Fibroblast of skin of abdomen (primary cell): ENCODE measurements at regions not wholly inside any gene's neighbourhood (a gene's known extent, or its start where the extent isn't known, plus 50 kb on each side); places are given as distances from the start of the nearest gene placed in this dataset.
A peak's percentile ranks its signal among the peaks of the same experiment; 100 is the strongest.

ENCODE experiments used
- DNase-seq: peaks from one replicate; pipeline ENCODE4 v3.0.0-alpha.2; 2013

DNA sequence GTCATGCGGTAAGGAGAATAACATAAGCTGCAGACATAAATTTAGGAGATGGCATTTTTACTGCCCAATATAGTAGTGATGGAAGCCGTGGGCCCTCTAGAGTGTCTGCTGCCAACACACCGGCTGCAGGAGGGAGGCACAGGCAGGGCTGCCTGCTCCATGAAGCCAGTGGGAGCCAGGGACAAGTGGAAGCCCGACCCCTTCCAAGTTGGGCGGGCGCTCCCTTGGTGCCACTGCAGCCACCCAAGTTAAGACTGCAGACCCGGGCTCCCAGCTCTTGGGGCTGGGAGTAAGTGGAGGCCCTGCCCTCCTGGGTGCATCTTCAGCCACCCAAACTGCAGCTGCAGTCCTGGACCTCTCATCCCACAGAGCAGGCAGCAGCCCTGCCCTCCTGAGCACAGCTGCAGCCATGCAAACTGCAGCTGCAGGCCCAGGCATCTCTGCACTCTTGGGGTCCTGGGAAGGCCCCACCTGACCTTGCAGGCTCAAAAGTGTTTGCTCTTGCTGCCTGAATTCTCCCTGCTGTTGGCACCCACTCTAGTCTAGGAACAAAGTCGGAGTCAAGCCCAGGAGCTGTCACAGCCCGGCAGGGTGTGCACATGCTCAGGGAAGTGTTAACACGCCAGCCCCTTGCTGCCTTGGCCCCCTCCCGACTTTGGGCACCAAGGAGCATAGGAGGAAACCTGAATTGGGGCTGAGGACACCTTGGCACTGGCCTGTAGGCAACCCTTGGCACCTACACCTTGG is 437.2 kb upstream of the PRMT6 start:
- no peak for DNase-seq

DNA sequence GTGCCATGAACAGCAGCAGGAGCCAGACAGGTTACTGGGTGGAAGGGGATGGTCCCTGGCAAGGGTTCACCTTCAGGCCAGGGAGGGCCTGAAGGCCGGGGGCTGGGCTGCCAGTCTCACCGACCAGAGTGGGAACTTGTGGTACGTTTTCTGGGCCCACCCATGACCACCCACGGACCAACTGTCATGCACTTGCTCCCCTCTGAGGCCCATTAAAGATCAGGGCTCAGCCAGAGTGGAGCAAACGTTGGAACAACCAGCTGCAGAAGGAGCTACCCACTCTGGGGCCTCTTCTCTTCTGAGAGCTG is 436.7 kb upstream of the PRMT6 start:
- DNase-seq, result no peak

DNA sequence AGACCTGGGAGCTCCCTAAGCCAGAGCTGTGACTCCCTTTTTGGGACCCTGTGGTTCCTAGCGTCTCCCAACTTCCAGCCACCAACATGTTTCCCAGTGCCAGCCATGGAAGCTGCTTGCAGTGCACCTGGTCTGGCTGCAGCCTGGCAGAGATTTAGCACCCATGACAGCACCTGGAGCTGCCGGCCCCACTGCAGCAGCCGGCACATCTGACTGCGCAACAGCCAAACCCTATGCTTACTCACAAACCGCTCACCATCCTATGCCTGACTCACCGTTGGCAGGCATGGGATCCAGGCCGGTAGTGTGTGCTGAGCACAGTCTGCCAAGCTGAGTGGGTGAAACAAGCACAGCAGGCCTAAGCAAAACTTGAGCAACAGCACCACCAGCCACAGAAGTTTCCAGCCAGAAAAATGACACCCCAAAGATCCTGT is 435.9 kb upstream of the PRMT6 start:
- DNase-seq, result peak; percentile 55

DNA sequence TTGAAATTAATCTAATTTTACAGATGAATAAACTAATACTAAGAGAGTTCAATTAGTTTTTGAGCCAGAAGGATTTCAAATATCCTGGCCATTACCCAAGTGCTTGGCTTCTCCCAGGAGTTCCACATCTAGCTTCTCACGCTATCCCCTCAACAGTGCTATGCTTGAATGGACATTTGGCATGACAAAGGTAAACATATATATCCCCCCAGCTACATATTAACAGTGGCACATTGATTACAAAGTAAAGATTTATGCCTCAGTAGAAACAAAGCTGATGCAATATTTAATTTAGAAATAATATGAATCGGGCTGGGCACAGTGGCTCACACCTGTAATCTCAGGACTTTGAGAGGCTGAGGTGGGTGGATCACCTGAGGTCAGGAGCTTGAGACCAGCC is 434.6 kb upstream of the PRMT6 start:
- DNase-seq, result no peak

DNA sequence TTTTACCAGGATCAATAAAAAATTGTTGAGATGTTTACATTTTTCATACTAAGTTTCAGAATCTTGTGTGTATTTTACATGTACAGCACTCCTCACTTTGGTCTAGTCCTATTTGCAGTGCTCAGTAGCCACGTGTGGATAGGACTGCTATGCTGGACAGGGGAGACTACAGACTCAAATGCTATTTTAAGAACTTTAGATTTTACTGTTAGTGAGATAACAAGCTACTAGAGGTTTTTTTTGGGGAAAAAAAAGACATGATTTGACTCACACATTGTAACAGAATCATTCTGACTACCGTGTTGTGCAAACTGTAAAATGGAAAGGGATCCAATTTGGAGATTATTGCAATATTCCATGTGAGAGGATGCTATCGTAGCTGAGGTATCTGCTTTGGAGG is 418.9 kb upstream of the PRMT6 start:
- DNase-seq, result no peak

DNA sequence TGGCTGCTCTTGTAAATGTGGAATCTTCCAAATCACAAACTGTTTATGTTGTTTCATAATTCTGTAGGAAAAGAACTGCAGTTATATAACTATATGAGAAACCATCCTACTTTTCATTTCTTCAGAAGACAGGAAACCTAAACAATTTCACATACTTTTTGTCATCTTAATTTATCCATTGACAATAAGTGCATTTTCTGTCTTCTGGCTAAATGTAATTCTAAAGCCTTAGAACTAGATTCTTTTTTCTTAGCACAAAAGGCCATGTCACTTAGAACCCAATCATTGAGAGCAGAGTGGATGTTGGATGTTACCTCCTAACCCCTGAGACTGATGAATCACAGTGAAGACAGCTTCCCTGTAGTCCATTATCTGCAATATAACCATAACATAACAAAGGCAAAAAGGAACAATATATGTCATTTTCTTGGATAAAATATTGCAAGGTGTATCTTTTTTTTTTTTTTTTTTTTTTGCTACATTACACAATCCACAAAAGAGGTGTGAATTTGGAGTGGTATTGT is 410.2 kb upstream of the PRMT6 start:
- no peak for DNase-seq

DNA sequence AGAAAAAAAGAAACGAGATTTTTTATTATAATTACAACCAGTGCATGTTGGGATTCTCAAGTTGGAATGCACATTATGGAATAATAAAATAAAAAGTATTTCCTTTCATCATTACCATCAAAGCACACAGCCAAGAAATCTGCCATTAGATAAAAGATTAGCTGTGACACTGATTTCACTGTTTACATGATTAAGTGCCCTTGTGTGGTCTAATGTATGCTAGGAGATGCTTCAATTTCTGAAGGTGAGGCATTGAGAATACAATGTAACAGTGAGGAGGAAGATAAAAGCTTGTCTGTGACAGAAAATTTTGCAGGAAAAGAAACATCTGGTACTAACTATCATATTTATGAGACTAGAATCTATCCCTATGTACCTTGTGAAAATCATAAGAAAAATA is 409.7 kb upstream of the PRMT6 start:
- DNase-seq, result no peak

DNA sequence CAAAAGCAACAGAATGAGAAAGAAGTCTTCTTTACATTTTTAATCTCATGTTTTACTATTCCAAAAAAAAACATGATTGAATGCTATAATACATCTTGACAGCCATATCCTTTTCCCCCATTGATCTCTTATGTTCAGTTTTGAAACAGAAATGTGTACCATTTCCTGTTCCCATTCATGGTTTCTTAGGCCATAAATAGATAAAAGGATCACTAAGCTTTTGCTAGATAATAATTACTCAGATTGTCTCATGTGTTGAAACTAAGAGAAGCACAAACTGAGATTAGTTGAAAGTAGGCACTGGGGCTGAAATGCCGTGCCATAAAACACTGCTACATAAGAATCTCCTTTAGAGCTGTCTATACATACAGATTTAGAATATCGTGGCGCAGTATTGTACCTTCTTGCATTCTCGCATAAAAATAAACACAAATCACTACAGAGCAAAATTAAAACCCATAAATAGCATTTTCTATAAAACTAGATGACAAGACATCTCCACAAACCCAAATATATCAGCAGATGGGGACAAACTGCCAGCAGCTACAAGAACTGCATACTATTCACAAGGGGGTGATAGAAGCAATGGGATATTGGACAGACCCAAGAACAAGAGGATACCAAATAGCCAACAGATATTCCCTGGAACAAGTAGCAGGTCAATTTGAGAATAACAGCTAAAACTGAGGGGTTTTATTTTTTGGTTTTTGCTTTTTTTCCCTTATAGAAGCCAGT is 405.3 kb upstream of the PRMT6 start:
- peak; percentile 1 for DNase-seq

DNA sequence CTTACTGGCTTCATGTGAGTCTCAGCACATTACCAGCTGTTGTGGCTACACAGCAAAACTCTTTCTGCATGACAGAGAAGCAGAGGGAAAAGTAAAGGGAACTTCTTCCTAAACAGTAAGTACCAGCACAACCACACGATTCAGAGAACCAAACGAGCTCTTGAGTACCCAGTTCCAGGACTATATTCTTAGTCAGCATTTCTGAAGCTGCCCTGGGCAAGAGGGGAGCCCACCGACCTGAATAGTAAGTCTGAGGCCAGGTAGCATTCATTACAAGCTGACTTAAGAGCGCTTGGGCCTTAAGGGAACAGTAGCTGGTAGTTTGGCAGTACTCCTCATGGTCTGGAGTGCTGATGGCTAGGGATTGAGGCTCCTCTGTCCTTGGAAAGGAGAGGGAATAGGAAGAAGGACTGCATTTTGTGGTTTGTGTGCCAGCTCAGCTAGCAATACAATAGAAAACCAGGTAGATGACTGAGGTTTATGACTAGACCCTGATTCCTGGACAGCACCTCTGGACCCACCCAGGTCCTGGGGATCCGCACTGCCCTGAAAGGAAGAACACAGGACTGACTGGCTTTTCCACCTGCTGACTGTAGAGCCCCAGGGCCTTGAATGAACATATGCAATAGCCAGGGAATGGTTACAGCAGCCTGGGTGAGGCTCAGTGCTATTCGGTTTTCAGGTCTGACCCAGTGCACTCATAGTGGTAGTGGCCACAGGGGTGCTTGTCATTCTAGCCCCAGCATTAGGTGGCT is 396.8 kb upstream of the PRMT6 start:
- no peak for DNase-seq

DNA sequence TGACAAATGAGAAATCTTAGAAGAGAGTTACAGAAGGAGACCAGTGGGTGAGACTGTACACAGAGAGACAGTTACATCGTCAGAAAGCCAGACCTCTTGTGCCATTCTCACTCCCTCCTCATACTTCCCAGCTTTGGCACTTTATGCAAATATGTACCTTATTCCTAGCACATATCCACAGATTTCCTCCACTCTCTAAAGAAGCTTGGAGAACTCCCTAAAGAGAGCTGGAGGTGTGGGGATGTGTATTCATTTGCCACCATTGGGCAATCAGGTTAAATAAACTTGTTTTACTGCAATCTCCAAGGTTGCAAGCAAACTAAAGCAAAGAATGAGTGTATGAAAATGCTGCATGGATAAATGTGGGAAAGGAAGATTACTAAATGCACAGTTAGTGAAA is 380.9 kb upstream of the PRMT6 start:
- no peak for DNase-seq

DNA sequence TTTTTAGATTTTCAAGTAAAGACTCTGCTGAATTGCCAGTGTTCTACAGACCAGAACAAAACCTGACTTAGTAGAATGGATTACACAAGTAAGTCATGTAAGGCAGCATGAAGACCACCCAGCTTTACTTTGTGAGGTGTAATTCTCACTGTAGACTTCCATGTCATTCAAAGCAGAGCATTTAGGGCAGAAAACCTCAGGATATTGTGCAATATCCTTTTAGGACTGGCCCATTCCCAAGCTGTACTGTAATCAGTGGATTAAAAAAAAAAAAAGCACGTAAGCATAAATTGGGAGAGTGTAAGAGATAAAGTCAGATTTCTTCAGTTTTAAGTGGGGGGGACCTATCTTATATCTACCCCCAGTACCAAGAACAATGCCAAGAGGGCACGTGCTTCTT is 380.5 kb upstream of the PRMT6 start:
- DNase-seq, result peak; percentile 85

DNA sequence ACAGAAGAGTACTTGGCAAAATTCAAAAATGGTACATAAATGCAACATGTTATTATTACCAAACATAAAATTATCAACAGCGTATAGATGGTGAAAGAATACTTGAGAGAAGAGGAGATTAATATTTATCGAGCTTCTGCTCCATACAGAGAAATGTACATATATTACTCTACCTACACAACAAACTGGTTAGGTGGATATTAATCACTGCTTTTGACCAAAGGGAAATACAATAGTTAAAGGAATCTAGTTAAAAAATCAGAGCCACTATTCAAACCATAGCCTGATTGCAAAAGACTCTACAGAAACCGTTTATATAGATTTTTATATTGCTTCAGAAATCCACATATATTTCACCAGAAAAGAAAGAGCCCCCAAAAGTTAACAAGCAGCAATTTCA is 379.3 kb upstream of the PRMT6 start:
- no peak for DNase-seq

DNA sequence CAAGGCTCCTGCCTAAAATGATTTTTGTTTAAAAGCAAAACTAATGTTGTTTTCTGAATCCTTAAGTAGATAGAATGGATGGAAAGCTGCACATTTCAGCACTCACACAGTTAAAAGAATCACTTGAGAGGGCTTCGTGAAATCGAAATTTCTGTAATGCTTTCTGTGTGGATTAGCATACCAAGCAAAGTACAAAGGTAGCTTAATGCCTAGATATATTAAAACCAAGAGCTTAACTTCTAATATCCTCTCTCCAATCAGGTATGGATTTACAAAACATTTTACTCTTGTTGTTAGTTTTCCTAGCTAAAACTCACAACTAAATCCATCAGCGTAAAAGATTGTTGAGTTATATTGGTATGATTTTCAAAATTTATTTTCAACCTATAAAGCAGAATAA is 378.8 kb upstream of the PRMT6 start:
- no peak for DNase-seq

DNA sequence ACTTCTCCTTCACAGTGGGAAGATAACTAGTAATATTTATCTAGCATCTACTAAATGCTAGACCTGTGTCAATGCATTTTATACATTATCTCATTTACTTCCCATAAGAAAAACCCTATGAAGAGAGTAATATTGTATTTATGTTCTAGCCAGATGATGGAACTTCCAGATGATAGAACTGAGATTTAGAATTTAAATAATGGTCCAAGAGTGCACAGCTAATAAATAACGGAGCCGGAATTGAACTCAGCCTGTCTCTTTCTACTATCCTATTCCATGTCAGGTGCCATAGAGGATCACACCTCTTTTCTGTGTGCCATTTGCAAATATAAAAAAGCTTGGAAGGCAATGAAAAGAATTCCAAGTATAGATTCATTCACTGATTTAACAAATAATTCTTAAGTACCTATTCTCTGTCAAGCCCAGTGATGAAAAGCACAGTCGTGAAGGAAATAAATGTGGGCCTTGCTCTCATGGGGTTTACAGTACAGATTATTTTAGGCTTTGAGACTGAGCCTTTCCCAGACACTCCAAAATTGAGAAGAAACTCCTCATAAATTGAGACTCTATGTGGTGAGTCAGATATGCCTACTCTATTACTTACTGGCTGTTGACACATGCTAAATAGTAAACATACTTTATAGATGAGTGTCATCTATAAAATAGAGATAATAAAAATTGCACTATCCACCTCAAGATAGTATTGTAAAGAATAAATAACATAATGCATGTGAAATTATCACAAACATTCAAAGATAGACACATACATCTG is 378.0 kb upstream of the PRMT6 start:
- peak; percentile 83 for DNase-seq

DNA sequence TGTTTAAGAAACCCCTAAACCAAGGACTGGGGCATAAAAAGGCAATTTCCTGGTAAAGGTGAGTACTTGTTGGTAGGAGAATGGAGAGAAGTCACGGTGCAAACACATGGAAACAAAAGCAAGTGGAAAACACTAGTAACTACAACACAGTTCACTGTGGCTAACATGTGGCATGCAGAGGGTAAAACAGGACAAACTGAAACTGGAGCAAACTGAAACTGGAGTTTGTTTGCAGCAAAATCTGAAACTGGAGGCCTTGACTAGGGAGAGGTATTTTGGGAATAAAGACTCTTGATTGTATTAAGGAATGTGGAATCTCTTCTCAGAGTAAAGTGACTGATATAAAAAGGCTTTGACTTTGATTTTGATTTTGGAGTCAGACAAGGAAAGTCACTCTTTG is 376.3 kb upstream of the PRMT6 start:
- no peak for DNase-seq

DNA sequence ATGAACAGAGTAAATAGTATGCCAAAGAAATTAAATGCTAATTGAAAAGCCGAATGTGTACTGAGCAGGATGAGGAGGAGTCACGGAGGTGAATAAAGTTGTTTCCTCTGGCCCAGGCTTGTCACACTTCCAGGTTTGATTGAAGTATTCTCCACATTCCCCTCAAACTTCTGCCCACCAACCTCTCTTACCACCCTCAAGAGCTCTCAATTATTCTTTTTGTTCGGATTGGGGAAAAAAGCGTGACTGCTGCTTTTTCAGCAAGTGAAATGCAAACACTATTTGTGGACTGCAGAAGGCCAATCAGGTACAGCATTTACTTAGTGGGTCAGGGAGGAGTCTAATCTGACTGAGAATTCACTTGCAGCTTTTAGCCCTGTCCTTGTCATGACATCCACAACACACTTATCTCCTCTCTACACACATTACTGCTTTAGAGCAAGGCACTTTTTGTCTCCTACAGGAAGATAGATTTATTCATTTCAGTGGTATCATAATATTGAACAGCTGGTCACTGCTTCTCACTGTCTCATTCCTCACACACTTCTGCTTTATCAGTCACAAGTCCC is 375.6 kb upstream of the PRMT6 start:
- DNase-seq, result no peak

DNA sequence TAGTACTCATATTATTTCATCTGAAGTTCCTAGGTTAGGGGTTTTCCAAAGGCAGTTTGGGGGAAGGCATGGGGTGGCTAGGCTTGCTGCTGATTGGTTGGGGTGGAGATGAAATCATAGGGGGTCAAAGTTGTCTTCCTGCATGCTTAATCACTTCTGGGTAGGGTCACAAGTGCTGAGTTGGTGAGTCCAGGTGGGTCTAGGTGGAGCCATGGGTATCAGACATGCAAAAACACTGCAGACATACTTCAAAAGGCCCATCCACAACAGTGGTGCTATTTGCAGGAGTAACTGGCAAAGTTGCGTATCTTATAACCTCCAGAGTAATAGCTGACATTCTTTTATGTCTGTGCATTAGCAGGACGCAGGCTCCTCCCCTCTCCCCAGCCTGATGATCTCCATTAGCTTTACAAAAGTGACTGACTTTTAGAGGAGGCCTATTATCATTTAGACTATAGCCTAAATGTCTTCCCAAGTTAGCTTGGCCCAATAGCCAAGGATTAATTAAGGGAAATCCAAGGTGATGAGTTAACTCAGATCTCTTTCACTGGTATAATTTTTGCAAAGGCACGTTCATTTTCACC is 374.4 kb upstream of the PRMT6 start:
- no peak for DNase-seq

DNA sequence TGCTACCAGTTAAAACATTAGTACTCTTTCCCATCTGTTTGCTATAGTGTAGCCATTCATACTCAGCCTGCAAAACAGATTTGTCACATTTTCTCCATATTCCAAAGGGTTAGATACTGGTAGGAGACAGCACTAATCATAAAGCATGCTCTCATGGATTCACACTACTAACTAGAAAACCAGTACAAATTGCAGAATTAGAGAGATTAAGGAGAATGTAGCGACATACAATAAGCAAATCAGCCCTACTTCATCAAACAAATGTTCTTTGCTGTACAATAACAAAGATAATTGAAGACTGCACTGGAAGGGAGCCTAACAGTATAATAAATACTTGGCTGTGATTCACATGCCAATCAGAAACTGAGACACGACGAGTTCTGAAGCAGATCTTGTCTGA is 368.0 kb upstream of the PRMT6 start:
- DNase-seq, result no peak

DNA sequence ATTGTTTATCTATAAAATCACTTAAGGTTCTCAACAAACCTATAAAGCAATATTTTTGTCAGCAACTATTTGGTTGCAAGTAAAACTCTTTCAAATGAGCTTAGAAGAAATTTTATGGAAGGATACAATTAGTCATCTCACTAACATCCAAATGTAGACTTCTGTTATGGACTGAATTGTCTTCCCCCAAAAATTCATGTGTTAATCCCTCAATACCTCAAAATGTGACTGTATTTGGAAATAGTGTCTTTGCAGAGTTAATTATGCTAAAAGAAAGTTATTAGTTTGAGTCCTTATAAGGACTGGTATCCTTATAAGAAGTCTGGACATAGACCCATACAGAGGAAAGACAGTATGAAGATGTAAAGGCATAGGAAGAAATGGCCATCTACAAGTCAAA is 357.8 kb upstream of the PRMT6 start:
- DNase-seq, result peak; percentile 74

DNA sequence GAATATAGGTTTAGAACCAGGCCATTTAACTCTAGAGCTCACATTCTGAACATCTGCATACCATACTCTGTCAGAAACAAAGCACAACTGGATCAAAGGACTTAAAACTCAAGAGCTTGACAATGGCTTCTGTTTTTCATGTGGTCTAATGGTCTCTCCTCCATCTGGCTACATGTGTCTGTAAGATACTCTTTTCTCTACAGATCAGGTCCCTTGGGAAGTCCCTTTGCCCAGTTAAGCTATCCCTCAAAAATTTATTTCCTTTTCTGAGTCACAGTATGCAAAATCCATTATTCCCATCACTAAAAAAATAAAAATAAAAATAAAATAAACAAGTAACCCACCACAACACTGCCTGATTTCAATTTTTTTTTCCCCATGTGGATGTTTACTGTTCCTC is 357.0 kb upstream of the PRMT6 start:
- peak; percentile 65 for DNase-seq

DNA sequence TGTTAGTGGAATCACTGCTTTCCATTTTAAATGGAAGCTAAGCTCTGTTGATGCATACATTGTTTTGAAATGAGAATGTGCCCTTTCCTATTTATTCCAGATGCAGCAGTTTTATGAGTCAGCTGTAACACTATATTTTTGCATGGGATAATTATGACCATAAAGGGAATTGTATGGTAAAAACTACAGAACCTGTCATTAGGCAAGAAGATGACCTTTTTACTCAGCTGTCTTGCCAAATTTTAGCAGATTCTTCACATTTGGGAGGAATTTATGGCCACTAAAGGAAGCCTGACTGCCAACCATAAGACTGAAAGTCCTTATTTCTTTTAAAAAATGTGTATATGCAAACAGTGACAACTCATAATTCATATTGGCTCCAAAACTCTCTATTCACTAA is 356.3 kb upstream of the PRMT6 start:
- peak; percentile 96 for DNase-seq

DNA sequence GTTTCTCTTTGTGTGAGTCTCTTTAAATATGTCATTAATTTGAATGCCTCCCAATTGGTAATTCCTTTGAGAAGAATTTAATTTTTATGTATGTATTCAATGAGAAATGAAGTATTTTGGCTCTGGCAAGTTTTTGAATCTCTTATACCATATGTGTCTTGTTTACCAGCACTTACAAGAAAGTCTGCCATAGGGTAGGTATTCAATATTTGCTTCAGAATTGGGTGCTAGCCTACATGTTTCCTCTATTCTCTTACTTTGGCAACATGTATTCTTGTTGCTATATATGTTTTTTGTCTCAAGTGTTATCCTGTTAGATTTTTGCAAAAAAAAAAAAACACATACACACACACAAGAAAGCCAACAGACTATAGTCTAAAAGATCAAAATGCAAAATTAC is 350.5 kb upstream of the PRMT6 start:
- no peak for DNase-seq
